Gastroesophageal sphincter (tissue), 3 donors: ENCODE measurements at regions not wholly inside any gene's neighbourhood (a gene's known extent, or its start where the extent isn't known, plus 50 kb on each side); places are given as distances from the start of the nearest gene placed in this dataset.

Experiments
- EP300 ChIP-seq: sonication (generic); formaldehyde crosslinking; IDR thresholded peaks from one replicate; pipeline ENCODE4 v1.6.1; 2017; ENCODE audit warnings: antibody characterized with exemption, mild to moderate bottlenecking
- POLR2A ChIP-seq, 2 donors: fragments of 450-650 bp; IDR thresholded peaks; one replicate each; pipeline ENCODE4 v1.6.1; 2017; ENCODE audit warnings: antibody characterized with exemption in 2 of 2, mild to moderate bottlenecking in 2 of 2, moderate library complexity in 1 of 2
- TF ChIP-seq, protein P1 (sequence below), 4 experiments: fragments of 200-600 bp in 2 of 4; fragments of 450-650 bp in 2 of 4; sonication (generic) in 1 of 4; IDR thresholded peaks; one replicate each; pipeline ENCODE4 v1.5.1; 2017 to 2019; ENCODE audit warnings: antibody characterized with exemption in 4 of 4, mild to moderate bottlenecking in 2 of 4, moderate library complexity in 2 of 4

DNA sequence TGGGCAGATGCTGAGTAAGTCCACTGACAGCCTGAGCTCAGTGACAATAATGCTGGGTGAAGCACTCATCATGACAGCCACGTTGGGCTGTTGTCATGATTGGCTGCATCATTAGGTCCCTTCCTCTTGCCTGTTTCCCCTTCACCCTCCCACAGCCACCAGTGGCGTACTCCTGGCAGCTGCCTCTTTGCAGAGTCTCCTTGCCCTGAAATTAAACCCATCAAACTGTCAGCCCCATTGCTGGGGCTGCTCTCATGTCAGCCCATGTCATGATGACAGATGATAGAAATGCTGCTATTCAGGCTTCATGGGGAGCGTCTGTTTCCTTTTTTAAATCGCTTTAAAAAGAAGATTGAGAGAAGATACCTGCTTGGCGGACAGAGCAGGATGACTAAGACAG is 327.4 kb downstream of the AGTPBP1 start:
- TF ChIP-seq, protein P1, sequence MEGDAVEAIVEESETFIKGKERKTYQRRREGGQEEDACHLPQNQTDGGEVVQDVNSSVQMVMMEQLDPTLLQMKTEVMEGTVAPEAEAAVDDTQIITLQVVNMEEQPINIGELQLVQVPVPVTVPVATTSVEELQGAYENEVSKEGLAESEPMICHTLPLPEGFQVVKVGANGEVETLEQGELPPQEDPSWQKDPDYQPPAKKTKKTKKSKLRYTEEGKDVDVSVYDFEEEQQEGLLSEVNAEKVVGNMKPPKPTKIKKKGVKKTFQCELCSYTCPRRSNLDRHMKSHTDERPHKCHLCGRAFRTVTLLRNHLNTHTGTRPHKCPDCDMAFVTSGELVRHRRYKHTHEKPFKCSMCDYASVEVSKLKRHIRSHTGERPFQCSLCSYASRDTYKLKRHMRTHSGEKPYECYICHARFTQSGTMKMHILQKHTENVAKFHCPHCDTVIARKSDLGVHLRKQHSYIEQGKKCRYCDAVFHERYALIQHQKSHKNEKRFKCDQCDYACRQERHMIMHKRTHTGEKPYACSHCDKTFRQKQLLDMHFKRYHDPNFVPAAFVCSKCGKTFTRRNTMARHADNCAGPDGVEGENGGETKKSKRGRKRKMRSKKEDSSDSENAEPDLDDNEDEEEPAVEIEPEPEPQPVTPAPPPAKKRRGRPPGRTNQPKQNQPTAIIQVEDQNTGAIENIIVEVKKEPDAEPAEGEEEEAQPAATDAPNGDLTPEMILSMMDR (IDR thresholded peaks at IDR 0.05): no peak
- TF ChIP-seq EP300 (no peak), POLR2A (IDR thresholded peaks at IDR 0.05) (no peak)
